ENCODE measurements at regions not wholly inside any gene's neighbourhood (a gene's known extent, or its start where the extent isn't known, plus 50 kb on each side); places are given as distances from the start of the nearest gene placed in this dataset.

DNA sequence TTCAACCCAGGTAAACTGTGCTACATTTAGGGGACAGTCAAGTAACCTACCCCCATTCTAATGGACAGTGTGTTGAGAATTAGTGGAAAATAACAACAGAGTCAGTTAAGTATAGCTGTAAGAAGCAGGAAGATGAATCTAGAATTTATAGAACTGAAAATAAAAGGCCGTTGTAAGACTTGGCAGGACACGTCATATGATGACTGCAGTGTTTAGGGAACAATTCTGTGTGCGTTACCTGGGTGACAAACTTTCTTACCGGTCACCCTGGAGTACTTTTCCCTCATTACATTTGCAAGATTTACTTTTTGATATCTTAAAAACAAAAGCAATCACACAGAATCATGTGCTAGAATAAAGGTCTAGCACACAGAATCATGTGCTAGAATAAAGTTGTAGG is 536.3 kb upstream of the ZNF717 start:
- Histone ChIP-seq H3K4me3 (ENCODE audit: low read length) (peak overlapping the region; percentile 16; the same call in 1 of the 2 replicates), H3K9me3 (ENCODE audit: insufficient read depth, low read length) (no peaks in the 10 kb centered on the region), H3K27ac (ENCODE audit: low read length) (peak overlapping the region; percentile 20; the same call in 1 of the 2 replicates), H3K36me3 (replicated peaks; ENCODE audit: low read depth, low read length) (no peaks in the 10 kb centered on the region), H3K79me2 (ENCODE audit: low read length) (no peaks in the 10 kb centered on the region), H2AFZ (ENCODE audit: low read depth, low read length) (peak overlapping the region; percentile 77), H3K4me2 (ENCODE audit: low read length) (peak overlapping the region; percentile 56), H3K4me1 (ENCODE audit: low read length) (peaks cover 8% of the 10 kb centered on the region), H3K9ac (ENCODE audit: low read length) (no peak overlapping the region), H3K27me3 (ENCODE audit: low read depth, low read length) (no peaks in the 10 kb centered on the region), H4K20me1 (ENCODE audit: insufficient read depth, low read length) (no peaks in the 10 kb centered on the region)
- TF ChIP-seq EZH2phosphoT487 (IDR thresholded peaks at IDR 0.05; ENCODE audit: low read depth), result no peak
- TF ChIP-seq, protein P1, sequence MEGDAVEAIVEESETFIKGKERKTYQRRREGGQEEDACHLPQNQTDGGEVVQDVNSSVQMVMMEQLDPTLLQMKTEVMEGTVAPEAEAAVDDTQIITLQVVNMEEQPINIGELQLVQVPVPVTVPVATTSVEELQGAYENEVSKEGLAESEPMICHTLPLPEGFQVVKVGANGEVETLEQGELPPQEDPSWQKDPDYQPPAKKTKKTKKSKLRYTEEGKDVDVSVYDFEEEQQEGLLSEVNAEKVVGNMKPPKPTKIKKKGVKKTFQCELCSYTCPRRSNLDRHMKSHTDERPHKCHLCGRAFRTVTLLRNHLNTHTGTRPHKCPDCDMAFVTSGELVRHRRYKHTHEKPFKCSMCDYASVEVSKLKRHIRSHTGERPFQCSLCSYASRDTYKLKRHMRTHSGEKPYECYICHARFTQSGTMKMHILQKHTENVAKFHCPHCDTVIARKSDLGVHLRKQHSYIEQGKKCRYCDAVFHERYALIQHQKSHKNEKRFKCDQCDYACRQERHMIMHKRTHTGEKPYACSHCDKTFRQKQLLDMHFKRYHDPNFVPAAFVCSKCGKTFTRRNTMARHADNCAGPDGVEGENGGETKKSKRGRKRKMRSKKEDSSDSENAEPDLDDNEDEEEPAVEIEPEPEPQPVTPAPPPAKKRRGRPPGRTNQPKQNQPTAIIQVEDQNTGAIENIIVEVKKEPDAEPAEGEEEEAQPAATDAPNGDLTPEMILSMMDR (IDR thresholded peaks at IDR 0.05; ENCODE audit: low read depth, low read length), result no peak

DNA sequence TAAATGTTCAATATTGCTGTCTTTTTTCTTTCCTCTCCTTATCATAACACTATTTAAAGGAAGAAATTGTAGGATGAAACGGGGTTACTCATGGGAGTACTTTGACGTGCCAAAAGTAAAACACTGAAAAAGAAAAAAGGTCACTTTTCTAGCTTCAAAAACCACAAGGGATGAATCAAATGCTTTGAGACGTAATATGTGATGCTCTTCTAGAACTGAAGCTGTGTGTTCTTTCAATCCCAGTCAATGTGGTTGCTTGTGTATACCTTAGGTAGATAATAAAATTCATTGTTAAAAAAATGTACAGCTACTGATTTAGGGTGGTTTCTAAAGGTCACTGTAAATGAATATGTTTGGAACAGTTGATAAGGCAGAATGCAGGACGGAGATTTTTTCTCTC is 538.8 kb upstream of the ZNF717 start:
- H3K9me3 ChIP-seq (ENCODE audit: insufficient read depth, low read length), result no peaks in the 10 kb centered on the region
- no peaks in the 10 kb centered on the region for H3K27me3 ChIP-seq (ENCODE audit: low read depth, low read length)
- no peaks in the 10 kb centered on the region for H3K79me2 ChIP-seq (ENCODE audit: low read length)
- no peaks in the 10 kb centered on the region for H4K20me1 ChIP-seq (ENCODE audit: insufficient read depth, low read length)
- H2AFZ ChIP-seq (ENCODE audit: low read depth, low read length), result peak overlapping the region; percentile 12; the same call in 1 of the 2 replicates
- H3K4me3 ChIP-seq (ENCODE audit: low read length), result no peak overlapping the region
- H3K4me2 ChIP-seq (ENCODE audit: low read length), result no peak overlapping the region
- no peak overlapping the region for H3K9ac ChIP-seq (ENCODE audit: low read length)
- no peak overlapping the region for H3K27ac ChIP-seq (ENCODE audit: low read length)
- peaks cover 8% of the 10 kb centered on the region for H3K4me1 ChIP-seq (ENCODE audit: low read length)
- H3K36me3 ChIP-seq (replicated peaks; ENCODE audit: low read depth, low read length), result no peaks in the 10 kb centered on the region
- TF ChIP-seq EZH2phosphoT487 (IDR thresholded peaks at IDR 0.05; ENCODE audit: low read depth), result no peak
- TF ChIP-seq, protein P1 (IDR thresholded peaks at IDR 0.05; ENCODE audit: low read depth, low read length), result no peak

DNA sequence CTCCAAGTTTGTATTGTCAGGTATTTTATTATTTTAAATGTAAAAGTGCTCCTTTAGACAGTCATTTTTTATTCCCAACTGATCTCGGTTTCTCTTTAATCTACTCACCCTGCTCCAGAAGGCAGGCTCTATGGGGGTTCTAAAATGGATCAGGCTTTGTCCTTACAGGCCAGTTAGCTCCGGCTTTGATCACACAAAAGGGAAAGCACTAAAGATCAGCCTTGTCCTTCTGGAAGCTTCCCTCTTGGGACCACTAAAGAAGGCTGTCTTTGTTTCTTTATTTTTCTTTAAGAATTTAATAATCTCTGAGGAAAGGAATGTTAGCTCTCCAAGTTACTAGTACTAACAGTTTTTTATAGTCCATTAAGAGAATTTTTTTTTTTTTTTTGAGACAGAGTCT is 560.5 kb upstream of the ZNF717 start:
- Histone ChIP-seq H3K27ac (ENCODE audit: low read length) (no peak overlapping the region), H3K79me2 (ENCODE audit: low read length) (no peaks in the 10 kb centered on the region), H3K27me3 (ENCODE audit: low read depth, low read length) (no peaks in the 10 kb centered on the region), H3K4me1 (ENCODE audit: low read length) (no peaks in the 10 kb centered on the region), H3K9me3 (ENCODE audit: insufficient read depth, low read length) (no peaks in the 10 kb centered on the region), H3K36me3 (replicated peaks; ENCODE audit: low read depth, low read length) (no peaks in the 10 kb centered on the region), H3K4me2 (ENCODE audit: low read length) (no peak overlapping the region), H4K20me1 (ENCODE audit: insufficient read depth, low read length) (no peaks in the 10 kb centered on the region), H3K9ac (ENCODE audit: low read length) (no peak overlapping the region), H2AFZ (ENCODE audit: low read depth, low read length) (no peak overlapping the region), H3K4me3 (ENCODE audit: low read length) (no peak overlapping the region)
- TF ChIP-seq EZH2phosphoT487 (IDR thresholded peaks at IDR 0.05; ENCODE audit: low read depth), result no peak
- TF ChIP-seq, protein P1 (IDR thresholded peaks at IDR 0.05; ENCODE audit: low read depth, low read length), result no peak

DNA sequence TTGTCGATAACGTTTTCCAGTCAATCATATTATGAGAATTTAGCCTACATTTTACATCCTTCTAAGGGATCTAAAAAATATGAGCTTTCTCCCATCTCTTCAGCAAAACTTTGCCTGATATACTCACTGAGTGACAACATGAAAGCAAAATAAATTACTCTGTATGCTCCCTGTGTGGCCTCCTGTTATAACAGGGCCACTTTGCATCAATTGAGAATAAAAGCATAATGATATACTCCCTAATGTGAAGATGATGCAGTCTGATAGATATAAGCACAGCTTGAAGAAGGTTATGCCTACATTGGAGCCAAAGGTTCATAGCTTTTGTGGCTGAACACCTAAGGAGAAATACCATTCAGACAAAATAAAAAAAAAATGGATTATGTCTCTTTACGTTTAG is 561.3 kb upstream of the ZNF717 start:
- Histone ChIP-seq H3K27ac (ENCODE audit: low read length) (no peak overlapping the region), H3K4me1 (ENCODE audit: low read length) (no peaks in the 10 kb centered on the region), H3K4me3 (ENCODE audit: low read length) (no peak overlapping the region), H3K9me3 (ENCODE audit: insufficient read depth, low read length) (no peaks in the 10 kb centered on the region), H4K20me1 (ENCODE audit: insufficient read depth, low read length) (no peaks in the 10 kb centered on the region), H3K36me3 (replicated peaks; ENCODE audit: low read depth, low read length) (no peaks in the 10 kb centered on the region), H3K4me2 (ENCODE audit: low read length) (no peak overlapping the region), H3K79me2 (ENCODE audit: low read length) (no peaks in the 10 kb centered on the region), H3K9ac (ENCODE audit: low read length) (no peak overlapping the region), H2AFZ (ENCODE audit: low read depth, low read length) (no peak overlapping the region), H3K27me3 (ENCODE audit: low read depth, low read length) (no peaks in the 10 kb centered on the region)
- TF ChIP-seq, protein P1 (IDR thresholded peaks at IDR 0.05; ENCODE audit: low read depth, low read length), result no peak
- TF ChIP-seq EZH2phosphoT487 (IDR thresholded peaks at IDR 0.05; ENCODE audit: low read depth), result no peak

Measured in OCI-LY3 (cell line).